H1 (cell line): ENCODE measurements at regions not wholly inside any gene's neighbourhood (a gene's known extent, or its start where the extent isn't known, plus 50 kb on each side); places are given as distances from the start of the nearest gene placed in this dataset.

Experiments used
- CTCF ChIA-PET: fragments of 300-600 bp; sonication (Branson Sonifier 250); formaldehyde crosslinking; loops from one replicate; lab custom pipeline; 2021; ENCODE audit not compliant: partially characterized antibody; lab: Charles Lee
- POLR2A ChIA-PET: fragments of 300-600 bp; sonication (Branson Sonifier 250); formaldehyde crosslinking; loops from one replicate; lab custom pipeline; 2021; ENCODE audit warnings: inconsistent platforms; ENCODE audit not compliant: partially characterized antibody; lab: Charles Lee
- DNase-seq, 2 experiments: peaks; one replicate each; pipeline versions ENCODE4 v3.0.0 to v3.0.0-alpha.2; 2010 to 2022; ENCODE audit warnings: low spot score in 2 of 2, low read depth in 1 of 2, mixed read lengths in 1 of 2
- FAIRE-seq: peaks from 2 replicates; lab custom pipeline; 2011; peaks lifted over from hg19 to GRCh38; lab: Jason Lieb, UNC
- H2AFZ ChIP-seq: 2 replicates; pipeline ENCODE4 v1.8.1; 2012; ENCODE audit warnings: low read length, inconsistent platforms
- H2AK5ac ChIP-seq: 2 replicates; pipeline ENCODE4 v1.6.1; 2013; ENCODE audit warnings: low read depth, low read length
- H2BK120ac ChIP-seq: replicated peaks from 2 replicates; pipeline ENCODE3; 2013; ENCODE audit warnings: low read depth, low read length, inconsistent platforms
- H2BK12ac ChIP-seq: 2 replicates; pipeline ENCODE4 v1.6.1; 2013; ENCODE audit warnings: low read depth, low read length
- H2BK15ac ChIP-seq: 2 replicates; pipeline ENCODE4 v1.6.1; 2013; ENCODE audit warnings: low read length
- H2BK20ac ChIP-seq: 2 replicates; pipeline ENCODE4 v1.6.1; 2013; ENCODE audit warnings: low read length
- H2BK5ac ChIP-seq: 2 replicates; pipeline ENCODE4 v1.6.1; 2013; ENCODE audit warnings: low read depth, low read length
- H3K14ac ChIP-seq: 2 replicates; pipeline ENCODE4 v1.6.1; 2013; ENCODE audit warnings: inconsistent platforms; ENCODE audit not compliant: insufficient read length
- H3K18ac ChIP-seq: 2 replicates; pipeline ENCODE4 v1.6.1; 2013; ENCODE audit warnings: low read length; ENCODE audit errors: extremely low read depth
- H3K23ac ChIP-seq: 2 replicates; pipeline ENCODE4 v1.6.1; 2013; ENCODE audit warnings: inconsistent platforms; ENCODE audit not compliant: insufficient read length
- H3K23me2 ChIP-seq: 2 replicates; pipeline ENCODE4 v1.6.1; 2013; ENCODE audit warnings: low read depth, low read length
- H3K27ac ChIP-seq: 2 replicates; pipeline ENCODE4 v1.6.1; 2011; ENCODE audit warnings: low read depth, low read length, inconsistent platforms
- H3K27me3 ChIP-seq, 4 experiments: replicated peaks in 1 of 4; 1 replicate in 1 of 4; 2 replicates in 3 of 4; pipeline versions ENCODE4 v1.6.1 to v1.8.1; 2011 to 2013; ENCODE audit warnings: low read length in 3 of 4, mild to moderate bottlenecking in 3 of 4, inconsistent platforms in 2 of 4, mixed read lengths in 2 of 4, moderate library complexity in 1 of 4; ENCODE audit not compliant: control insufficient read depth in 3 of 4, insufficient read depth in 3 of 4; ENCODE audit errors: extremely low read depth in 1 of 4
- H3K36me3 ChIP-seq, 4 experiments: 2 replicates each; pipeline versions ENCODE4 v1.6.1 to v1.8.1; 2011 to 2013; ENCODE audit warnings: mild to moderate bottlenecking in 4 of 4, low read length in 3 of 4, moderate library complexity in 2 of 4, control low read depth in 1 of 4, inconsistent platforms in 1 of 4; ENCODE audit not compliant: insufficient read depth in 4 of 4, control insufficient read depth in 2 of 4
- H3K4ac ChIP-seq: replicated peaks from 2 replicates; pipeline ENCODE3; 2013; ENCODE audit warnings: low read length, low read depth, mixed read lengths, inconsistent platforms; ENCODE audit not compliant: insufficient read length
- H3K4me1 ChIP-seq, 4 experiments: replicated peaks in 1 of 4; 1 replicate in 1 of 4; 2 replicates in 3 of 4; pipeline versions ENCODE4 v1.6.1 to v1.8.1; 2011 to 2013; ENCODE audit warnings: low read length in 3 of 4, inconsistent platforms in 2 of 4, mixed read lengths in 1 of 4; ENCODE audit not compliant: insufficient read depth in 4 of 4, control insufficient read depth in 3 of 4
- H3K4me2 ChIP-seq, 2 experiments: 2 replicates each; pipeline versions ENCODE4 v1.6.1 to v1.8.1; 2011 to 2013; ENCODE audit warnings: low read depth in 2 of 2, low read length in 2 of 2, control low read depth in 1 of 2, inconsistent platforms in 1 of 2, mild to moderate bottlenecking in 1 of 2; ENCODE audit not compliant: insufficient read depth in 1 of 2
- H3K4me3 ChIP-seq, 4 experiments: fragments of 200-600, 300-600 bp in 1 of 4; sonication (generic), shearing (Covaris generic), sonication (Bioruptor Twin) in 1 of 4; 2 replicates each; pipeline versions ENCODE4 v1.5.1 to v1.8.1; 2011 to 2016; ENCODE audit warnings: low read length in 4 of 4, low read depth in 3 of 4, control low read depth in 2 of 4, inconsistent platforms in 2 of 4, mild to moderate bottlenecking in 2 of 4, mixed read lengths in 1 of 4, moderate library complexity in 1 of 4; ENCODE audit not compliant: insufficient read depth in 2 of 4; ENCODE audit errors: extremely low read depth in 1 of 4
- H3K56ac ChIP-seq: replicated peaks from 2 replicates; pipeline ENCODE3; 2013; ENCODE audit warnings: low read depth, mild to moderate bottlenecking, mixed read lengths, low read length, inconsistent platforms; ENCODE audit not compliant: insufficient read length
- H3K79me1 ChIP-seq: 2 replicates; pipeline ENCODE4 v1.6.1; 2013; ENCODE audit warnings: low read depth, low read length, control low read depth
- H3K79me2 ChIP-seq, 2 experiments: 2 replicates each; pipeline versions ENCODE4 v1.6.1 to v1.8.1; 2012 to 2013; ENCODE audit warnings: low read length in 2 of 2, mild to moderate bottlenecking in 2 of 2, inconsistent platforms in 1 of 2; ENCODE audit not compliant: insufficient read depth in 2 of 2, control insufficient read depth in 1 of 2
- H3K9ac ChIP-seq, 4 experiments: replicated peaks in 1 of 4; 1 replicate in 1 of 4; 2 replicates in 3 of 4; pipeline versions ENCODE4 v1.6.1 to v1.8.1; 2011 to 2013; ENCODE audit warnings: low read depth in 3 of 4, low read length in 3 of 4, control low read depth in 2 of 4, mild to moderate bottlenecking in 2 of 4, moderate library complexity in 2 of 4, inconsistent platforms in 1 of 4; ENCODE audit errors: extremely low read depth in 1 of 4
- H3K9me3 ChIP-seq, 2 experiments: 2 replicates each; pipeline versions ENCODE4 v1.6.1 to v1.8.1; 2012 to 2013; ENCODE audit warnings: mild to moderate bottlenecking in 2 of 2, moderate library complexity in 2 of 2, control low read depth in 1 of 2, inconsistent platforms in 1 of 2, low read depth in 1 of 2, low read length in 1 of 2, mixed read lengths in 1 of 2; ENCODE audit not compliant: insufficient read depth in 2 of 2
- H4K20me1 ChIP-seq, 2 experiments: replicated peaks in 1 of 2; 2 replicates each; pipeline versions ENCODE3 to v1.8.1; 2011 to 2013; ENCODE audit warnings: inconsistent platforms in 2 of 2, low read length in 2 of 2, mild to moderate bottlenecking in 1 of 2; ENCODE audit not compliant: insufficient read depth in 2 of 2, control insufficient read depth in 1 of 2
- H4K5ac ChIP-seq: 2 replicates; pipeline ENCODE4 v1.6.1; 2013; ENCODE audit warnings: low read length, low read depth, mixed read lengths, inconsistent platforms; ENCODE audit not compliant: insufficient read length
- H4K8ac ChIP-seq: 2 replicates; pipeline ENCODE4 v1.8.0; 2013; ENCODE audit warnings: mild to moderate bottlenecking, moderate library complexity, low read length, inconsistent platforms; ENCODE audit not compliant: insufficient read depth; ENCODE audit errors: extremely low read depth
- H4K91ac ChIP-seq: replicated peaks from 2 replicates; pipeline ENCODE3; 2013; ENCODE audit warnings: low read length, mixed read lengths, inconsistent platforms; ENCODE audit not compliant: insufficient read length
- CHD1 ChIP-seq: IDR thresholded peaks from 2 replicates; pipeline ENCODE4 v1.6.1; 2012; ENCODE audit warnings: low read depth, low read length, improper control_type of control experiment
- EZH2 ChIP-seq: fragments of 200-600 bp; sonication (generic); IDR thresholded peaks from 2 replicates; pipeline ENCODE4 v1.7.1; 2012; ENCODE audit warnings: low read depth, mild to moderate bottlenecking, moderate library complexity, low read length, inconsistent platforms; ENCODE audit not compliant: severe bottlenecking
- FOSL1 ChIP-seq: IDR thresholded peaks from 2 replicates; pipeline ENCODE4 v1.6.1; 2011; ENCODE audit warnings: mild to moderate bottlenecking, low read depth, low read length, moderate library complexity; ENCODE audit not compliant: insufficient read depth
- JUND ChIP-seq: IDR thresholded peaks from 2 replicates; pipeline ENCODE4 v1.6.1; 2011; ENCODE audit warnings: mild to moderate bottlenecking, improper control_type of control experiment, low read length
- KDM4A ChIP-seq: IDR thresholded peaks from one replicate; pipeline ENCODE4 v1.7.1; 2012; ENCODE audit warnings: low read depth, mild to moderate bottlenecking, moderate library complexity, low read length, inconsistent platforms; ENCODE audit not compliant: severe bottlenecking
- PHF8 ChIP-seq: fragments of 200-600 bp; sonication (generic); conservative IDR thresholded peaks from 2 replicates; pipeline ENCODE4 v1.7.1; 2012; ENCODE audit warnings: low read depth, mild to moderate bottlenecking, inconsistent platforms, low read length, moderate library complexity
- SIN3A ChIP-seq, 2 experiments: IDR thresholded peaks in 1 of 2; conservative IDR thresholded peaks in 1 of 2; 2 replicates each; pipeline ENCODE4 v1.6.1; 2011 to 2012; ENCODE audit warnings: low read length in 2 of 2, improper control_type of control experiment in 1 of 2, low read depth in 1 of 2, mild to moderate bottlenecking in 1 of 2
- SRF ChIP-seq: IDR thresholded peaks from 2 replicates; pipeline ENCODE4 v1.6.1; 2011; ENCODE audit warnings: mild to moderate bottlenecking, low read depth, low read length, moderate library complexity
- SUZ12 ChIP-seq: fragments of 200-600 bp; sonication (generic); IDR thresholded peaks from 2 replicates; pipeline ENCODE4 v1.6.1; 2012; ENCODE audit warnings: mild to moderate bottlenecking, inconsistent platforms, low read length, moderate library complexity, mixed read lengths
- WGBS, 2 experiments: shearing (Covaris generic) in 1 of 2; methylation state at CpG; one replicate each; pipeline versions ENCODE4 v1.1.6 to v1.1.7; 2013 to 2015; ENCODE audit warnings: low lambda C conversion rate in 2 of 2, mixed read lengths in 2 of 2, inconsistent platforms in 1 of 2, low coverage in 1 of 2, missing lambda C conversion rate in 1 of 2; ENCODE audit not compliant: insufficient replicate concordance in 2 of 2, insufficient coverage in 1 of 2, insufficient read length in 1 of 2; ENCODE audit errors: extremely low coverage in 1 of 2, missing lambda C conversion rate in 1 of 2; 5-methylcytosine and 5-hydroxymethylcytosine counted together

DNA sequence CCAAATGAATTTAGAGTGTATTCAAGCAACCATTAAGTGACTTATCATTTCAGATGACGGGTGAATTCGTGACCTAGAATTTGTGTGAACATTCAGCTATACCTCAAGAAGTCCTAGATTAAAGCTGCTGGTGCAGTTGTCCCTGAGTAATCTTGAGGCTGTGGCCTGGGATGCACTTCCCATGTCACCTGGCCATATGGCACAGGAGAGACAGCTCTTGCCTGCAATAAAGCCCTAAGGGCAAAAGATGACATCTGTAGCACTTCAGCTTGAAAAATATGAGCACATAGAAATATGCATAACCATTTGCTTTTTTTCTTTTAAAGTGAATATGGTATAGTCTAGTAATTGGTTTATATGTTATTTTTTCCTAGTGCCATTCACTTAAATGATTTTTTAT is 125.8 kb downstream of the FHDC1 start:
- Histone ChIP-seq H3K27ac (no peak overlapping the region), H3K4me1 (peaks cover 0 to 8% (median 3%) of the 10 kb centered on the region in 4 experiments; a peak in 4 of 7 replicates), H3K14ac (no peak overlapping the region), H2BK15ac (no peak overlapping the region), H3K4me3 (no peak overlapping the region), H3K23me2 (no peaks in the 10 kb centered on the region), H2BK20ac (no peak overlapping the region), H3K79me2 (no peaks in the 10 kb centered on the region), H3K56ac (no peak overlapping the region), H3K27me3 (no peaks in the 10 kb centered on the region), H2AFZ (no peak overlapping the region), H3K4ac (no peak overlapping the region), H3K18ac (no peak overlapping the region), H2BK12ac (no peak overlapping the region), H2BK120ac (no peak overlapping the region), H3K36me3 (no peaks in the 10 kb centered on the region), H2AK5ac (no peak overlapping the region), H3K9me3 (no peaks in the 10 kb centered on the region), H3K79me1 (no peaks in the 10 kb centered on the region), H4K20me1 (no peaks in the 10 kb centered on the region), H4K8ac (no peak overlapping the region), H3K4me2 (no peak overlapping the region), H4K91ac (no peak overlapping the region), H4K5ac (no peak overlapping the region), H3K23ac (no peak overlapping the region), H3K9ac (no peak overlapping the region), H2BK5ac (no peak overlapping the region)
- DNase-seq (no peak), FAIRE-seq (no peak)
- 94% methylated on average over 2 of the region's 2 CpGs; no CpG with 5 or more reads in 1 of the 2 experiments for WGBS, 2 experiments
- ChIA-PET POLR2A (no interaction called here), CTCF (interaction anchor here (0.6 to 1.0 kb wide), 2 partner anchors 65 to 122 kb away, joined by 3 read pairs; no protein-coding TSS in a partner anchor)
- TF ChIP-seq JUND (no peak), EZH2 (no peak), KDM4A (no peak), SUZ12 (no peak), SIN3A (conservative IDR thresholded peaks at IDR 0.05 in 1 of 2, IDR thresholded peaks at IDR 0.05 in 1 of 2; ENCODE audit: low read depth in 1 of 2, low read length in 2 of 2) (no peak), CHD1 (no peak), PHF8 (no peak), SRF (no peak), FOSL1 (no peak)
